HCT116 (cell line): ENCODE measurements at regions not wholly inside any gene's neighbourhood (a gene's known extent, or its start where the extent isn't known, plus 50 kb on each side); places are given as distances from the start of the nearest gene placed in this dataset.

Experiments used
- ATAC-seq: fragments of 200-7000 bp; cut with Tn5 transposase; 2 replicates; pipeline ENCODE4 v1.9.1; 2020; ENCODE audit warnings: mild to moderate bottlenecking, moderate library complexity
- BruUV-seq: library from RNA; stranded (reverse); fragments of 400-500 nt; replicated peaks from 2 replicates; lab custom pipeline; 2021; lab: Mats Ljungman, UMichigan
- CTCF ChIA-PET: fragments of 300-600 bp; sonication (Branson Sonifier 250); formaldehyde crosslinking; loops from one replicate; lab custom pipeline; 2021; ENCODE audit warnings: antibody characterized with exemption; lab: Charles Lee
- POLR2A ChIA-PET: fragments of 300-600, 350-600 bp; sonication (Branson Sonifier 250); formaldehyde crosslinking; loops from one replicate; lab custom pipeline; 2021; ENCODE audit warnings: antibody characterized with exemption; lab: Charles Lee
- RAD21 ChIA-PET, 2 experiments: fragments of 300-600 bp; sonication (Branson Sonifier 250); formaldehyde crosslinking; loops; one replicate each; lab custom pipeline; 2023; ENCODE audit warnings: low total read pairs in 2 of 2; ENCODE audit not compliant: uncharacterized antibody in 2 of 2, unreplicated experiment in 2 of 2, low non-redundant PET in 1 of 2; lab: Charles Lee
- DNase-seq: peaks from one replicate; pipeline ENCODE4 v3.0.0-alpha.2; 2010; ENCODE audit warnings: low read depth, low spot score
- H2AFZ ChIP-seq: fragments of 200-600 bp; shearing (Covaris generic), sonication (generic); 2 replicates; pipeline ENCODE4 v1.6.1; 2017; ENCODE audit warnings: low read depth, mixed run types, mixed read lengths, antibody characterized with exemption, low read length; ENCODE audit not compliant: poor library complexity, severe bottlenecking
- H3K27ac ChIP-seq: 2 replicates; pipeline ENCODE4 v1.5.1; 2012; ENCODE audit warnings: low read depth, low read length
- H3K27me3 ChIP-seq: fragments of 200-600 bp; sonication (generic); 2 replicates; pipeline ENCODE4 v1.6.1; 2016; ENCODE audit warnings: mixed run types, low read length, mixed read lengths; ENCODE audit not compliant: insufficient read depth
- H3K36me3 ChIP-seq, 2 experiments: fragments of 200-500 bp in 1 of 2; fragments of 200-600 bp in 1 of 2; sonication (Bioruptor generic) in 1 of 2; sonication (generic) in 1 of 2; 2 replicates each; pipeline versions ENCODE4 v1.5.1 to v1.6.1; 2014 to 2016; ENCODE audit warnings: low read length in 2 of 2, inconsistent platforms in 1 of 2, mixed read lengths in 1 of 2, mixed run types in 1 of 2; ENCODE audit not compliant: insufficient read depth in 2 of 2, control insufficient read depth in 1 of 2
- H3K4me1 ChIP-seq, 2 experiments: fragments of 200-600 bp in 1 of 2; sonication (generic) in 1 of 2; 2 replicates each; pipeline versions ENCODE4 v1.5.1 to v1.6.1; 2012 to 2017; ENCODE audit warnings: low read length in 2 of 2, inconsistent platforms in 1 of 2, mild to moderate bottlenecking in 1 of 2, mixed read lengths in 1 of 2, mixed run types in 1 of 2, moderate library complexity in 1 of 2; ENCODE audit not compliant: insufficient read depth in 2 of 2, control insufficient read depth in 1 of 2
- H3K4me2 ChIP-seq: fragments of 200-600 bp; sonication (generic); 2 replicates; pipeline ENCODE4 v1.6.1; 2017; ENCODE audit warnings: mixed run types, low read length, mixed read lengths
- H3K4me3 ChIP-seq, 2 experiments: fragments of 200-600 bp in 1 of 2; sonication (generic) in 1 of 2; replicated peaks in 1 of 2; 2 replicates each; pipeline ENCODE4 v1.5.1; 2011 to 2016; ENCODE audit warnings: low read length in 2 of 2, control low read depth in 1 of 2, low read depth in 1 of 2, mild to moderate bottlenecking in 1 of 2, mixed read lengths in 1 of 2, mixed run types in 1 of 2
- H3K79me2 ChIP-seq: fragments of 200-600 bp; sonication (generic); 2 replicates; pipeline ENCODE4 v1.6.1; 2017; ENCODE audit warnings: mild to moderate bottlenecking, mixed run types, low read length, moderate library complexity, mixed read lengths; ENCODE audit not compliant: insufficient read depth
- H3K9ac ChIP-seq: fragments of 200-600 bp; sonication (generic); 2 replicates; pipeline ENCODE4 v1.6.1; 2016; ENCODE audit warnings: low read length, mixed read lengths
- H3K9me2 ChIP-seq: fragments of 200-600 bp; sonication (generic), shearing (Covaris generic); 2 replicates; pipeline ENCODE4 v1.6.1; 2017; ENCODE audit warnings: mixed run types, mild to moderate bottlenecking, moderate library complexity; ENCODE audit not compliant: insufficient read depth
- H3K9me3 ChIP-seq, 2 experiments: fragments of 200-500 bp in 1 of 2; fragments of 200-600 bp in 1 of 2; sonication (Bioruptor generic) in 1 of 2; sonication (generic) in 1 of 2; 2 replicates each; pipeline ENCODE4 v1.6.1; 2014 to 2017; ENCODE audit warnings: low read length in 2 of 2, mixed read lengths in 2 of 2, inconsistent platforms in 1 of 2, low read depth in 1 of 2, mild to moderate bottlenecking in 1 of 2, mixed run types in 1 of 2, moderate library complexity in 1 of 2; ENCODE audit not compliant: control insufficient read depth in 1 of 2, insufficient read depth in 1 of 2
- H4K20me1 ChIP-seq: fragments of 200-600 bp; sonication (generic), shearing (Covaris generic); 2 replicates; pipeline ENCODE4 v1.6.1; 2017; ENCODE audit warnings: mixed run types, mild to moderate bottlenecking, moderate library complexity; ENCODE audit not compliant: insufficient read depth
- CBX3 ChIP-seq: IDR thresholded peaks from 2 replicates; pipeline ENCODE4 v1.6.1; 2012; ENCODE audit warnings: low read depth
- CEBPB ChIP-seq: IDR thresholded peaks from 2 replicates; pipeline ENCODE4 v1.6.1; 2012; ENCODE audit warnings: low read depth
- EGR1 ChIP-seq: IDR thresholded peaks from 2 replicates; pipeline ENCODE4 v1.6.1; 2012; ENCODE audit warnings: low read depth
- JUND ChIP-seq: IDR thresholded peaks from 2 replicates; pipeline ENCODE4 v1.6.1; 2012
- POLR2A ChIP-seq: IDR thresholded peaks from 2 replicates; pipeline ENCODE4 v1.7.0; 2011; ENCODE audit warnings: borderline replicate concordance; ENCODE audit not compliant: insufficient read depth, insufficient read length; ENCODE audit errors: extremely low read depth
- POLR2AphosphoS5 ChIP-seq: IDR thresholded peaks from 2 replicates; pipeline ENCODE4 v1.6.1; 2011; ENCODE audit warnings: mild to moderate bottlenecking, low read depth, low read length, moderate library complexity
- REST ChIP-seq: IDR thresholded peaks from 2 replicates; pipeline ENCODE4 v1.6.1; 2012; ENCODE audit warnings: low read depth
- SP1 ChIP-seq: IDR thresholded peaks from 2 replicates; pipeline ENCODE4 v1.6.1; 2012; ENCODE audit warnings: low read depth
- SRF ChIP-seq: IDR thresholded peaks from 2 replicates; pipeline ENCODE4 v1.6.1; 2012; ENCODE audit warnings: low read depth
- YY1 ChIP-seq: IDR thresholded peaks from 2 replicates; pipeline ENCODE4 v1.6.1; 2011; ENCODE audit warnings: low read length, low read depth, moderate library complexity, mild to moderate bottlenecking; ENCODE audit not compliant: insufficient replicate concordance; ENCODE audit errors: extremely low read depth
- ZBTB33 ChIP-seq: IDR thresholded peaks from 2 replicates; pipeline ENCODE4 v1.6.1; 2011; ENCODE audit warnings: mild to moderate bottlenecking, low read length, moderate library complexity; ENCODE audit not compliant: insufficient replicate concordance; ENCODE audit errors: extremely low read depth
- ZFX ChIP-seq: fragments of 450-650 bp; IDR thresholded peaks from 2 replicates; pipeline ENCODE4 v1.6.1; 2017
- ZNF274 ChIP-seq: fragments of 200-500 bp; sonication (Bioruptor generic); IDR thresholded peaks from 2 replicates; pipeline ENCODE4 v1.6.1; 2014; ENCODE audit warnings: mild to moderate bottlenecking, low read depth, low read length, inconsistent platforms
- intact Hi-C: fragments of 100-400 bp; cut with micrococcal nuclease; formaldehyde crosslinking; loops from 2 replicates; pipeline ENCODE4 v1.10.0; 2022
- TF ChIP-seq, protein P1 (sequence below): IDR thresholded peaks from 2 replicates; pipeline ENCODE4 v1.6.1; 2012

GRCh38 chr9:79221084-79221483 lies 350.7 kb upstream of the TLE4 start:
- no peaks in the 10 kb centered on the region for H3K79me2 ChIP-seq
- H3K36me3 ChIP-seq: no peaks in the 10 kb centered on the region
- no peak overlapping the region for H3K27ac ChIP-seq
- ChIA-PET RAD21 (no interaction called here), POLR2A (no interaction called here), CTCF (no interaction called here)
- ATAC-seq (no peak), DNase-seq (no peak)
- H2AFZ ChIP-seq: no peak overlapping the region
- H3K4me2 ChIP-seq: no peak overlapping the region
- no peaks in the 10 kb centered on the region for H3K27me3 ChIP-seq
- no peak overlapping the region for H3K4me3 ChIP-seq
- no peaks in the 10 kb centered on the region for H3K4me1 ChIP-seq
- TF ChIP-seq SRF: no peak
- TF ChIP-seq ZNF274: no peak
- TF ChIP-seq ZFX: no peak
- TF ChIP-seq ZBTB33: no peak
- TF ChIP-seq YY1: no peak
- no peak for TF ChIP-seq REST
- TF ChIP-seq EGR1: no peak
- TF ChIP-seq POLR2A: no peak
- no peak for TF ChIP-seq CEBPB
- no peak for TF ChIP-seq JUND
- TF ChIP-seq POLR2AphosphoS5: no peak
- no peak for TF ChIP-seq SP1
- TF ChIP-seq, protein P1, sequence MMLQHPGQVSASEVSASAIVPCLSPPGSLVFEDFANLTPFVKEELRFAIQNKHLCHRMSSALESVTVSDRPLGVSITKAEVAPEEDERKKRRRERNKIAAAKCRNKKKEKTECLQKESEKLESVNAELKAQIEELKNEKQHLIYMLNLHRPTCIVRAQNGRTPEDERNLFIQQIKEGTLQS: no peak
- no peak for TF ChIP-seq CBX3
- no peaks in the 10 kb centered on the region for H3K9me3 ChIP-seq
- BruUV-seq: no TSS peak
- H3K9ac ChIP-seq: no peak overlapping the region
- H4K20me1 ChIP-seq: no peaks in the 10 kb centered on the region
- no peaks in the 10 kb centered on the region for H3K9me2 ChIP-seq
- intact Hi-C loops: no loop called here
